Activated naive CD8-positive, alpha-beta T cell treated with anti-CD3 and anti-CD28 coated beads, Interleukin-2, amount 50 U/mL, for 24 hours (primary cell): ENCODE measurements at regions not wholly inside any gene's neighbourhood (a gene's known extent, or its start where the extent isn't known, plus 50 kb on each side); places are given as distances from the start of the nearest gene placed in this dataset.
A peak's percentile ranks its signal among the peaks of the same experiment; 100 is the strongest.

Source experiments
- ATAC-seq: fragments of 150-1000 bp; cut with Tn5 transposase; one replicate; pipeline ENCODE4 v1.10.0; 2021
- DNase-seq: peaks from one replicate; pipeline ENCODE4 v3.0.0; 2021
- H3K27ac Mint-ChIP-seq: one replicate; pipeline ENCODE4 v1.8.0; 2021; ENCODE audit warnings: mild to moderate bottlenecking, mixed read lengths
- H3K27me3 Mint-ChIP-seq: one replicate; pipeline ENCODE4 v1.8.0; 2021; ENCODE audit warnings: mixed read lengths
- H3K36me3 Mint-ChIP-seq: one replicate; pipeline ENCODE4 v1.8.0; 2021; ENCODE audit warnings: low read depth, mixed read lengths
- H3K4me1 Mint-ChIP-seq: one replicate; pipeline ENCODE4 v1.8.0; 2021; ENCODE audit warnings: mixed read lengths
- H3K4me3 Mint-ChIP-seq: one replicate; pipeline ENCODE4 v1.8.0; 2021; ENCODE audit warnings: mild to moderate bottlenecking, moderate library complexity, mixed read lengths
- H3K9me3 Mint-ChIP-seq: one replicate; pipeline ENCODE4 v1.8.0; 2021; ENCODE audit warnings: mixed read lengths

- H3K36me3 Mint-ChIP-seq = no peaks in the 10 kb centered on the region
- H3K4me3 Mint-ChIP-seq = no peak overlapping the region
- H3K4me1 Mint-ChIP-seq = no peaks in the 10 kb centered on the region
- no peak overlapping the region for H3K27ac Mint-ChIP-seq
- DNase-seq (no peak), ATAC-seq (no peak)
- H3K27me3 Mint-ChIP-seq = peaks cover 15% of the 10 kb centered on the region
- no peaks in the 10 kb centered on the region for H3K9me3 Mint-ChIP-seq
Measured at GRCh38 chr17:5773816-5774360, 189.6 kb upstream of the NLRP1 start.

DNA sequence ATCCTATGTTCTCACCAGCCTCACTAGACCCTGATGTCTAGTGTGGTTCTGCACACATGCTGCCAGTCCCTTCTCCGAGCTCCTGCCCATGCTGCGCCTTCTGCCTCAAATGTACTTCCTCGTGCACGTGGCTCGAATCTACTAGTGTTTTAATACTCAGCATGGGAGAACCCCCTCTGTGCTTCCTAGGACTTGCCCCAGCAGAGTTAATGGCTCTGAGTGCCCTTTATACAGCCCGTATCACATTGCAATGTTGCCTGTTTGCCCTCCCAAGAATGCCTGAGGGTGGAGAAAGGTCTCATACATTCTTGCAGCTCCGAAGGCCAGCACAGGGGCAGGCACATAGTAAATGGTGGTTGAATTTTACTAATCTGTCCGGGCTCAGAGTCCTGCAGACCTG, 190.8 kb upstream of the NLRP1 start:
- Mint-ChIP-seq H3K4me1 (no peaks in the 10 kb centered on the region), H3K36me3 (no peaks in the 10 kb centered on the region), H3K27ac (no peak overlapping the region), H3K4me3 (no peak overlapping the region), H3K9me3 (no peaks in the 10 kb centered on the region), H3K27me3 (peaks cover 20% of the 10 kb centered on the region)
- DNase-seq (no peak), ATAC-seq (no peak)

- Mint-ChIP-seq H3K4me1 (no peaks in the 10 kb centered on the region), H3K9me3 (no peaks in the 10 kb centered on the region), H3K36me3 (no peaks in the 10 kb centered on the region), H3K27ac (no peak overlapping the region), H3K27me3 (peaks cover 20% of the 10 kb centered on the region), H3K4me3 (no peak overlapping the region)
- no peak for ATAC-seq
- no peak for DNase-seq
Measured at GRCh38 chr17:5780476-5780875, 196.2 kb upstream of the NLRP1 start.

GRCh38 chr17:5781236-5781927, 197.1 kb upstream of the NLRP1 start:
- no peak for ATAC-seq
- H3K4me1 Mint-ChIP-seq = no peaks in the 10 kb centered on the region
- no peaks in the 10 kb centered on the region for H3K9me3 Mint-ChIP-seq
- H3K4me3 Mint-ChIP-seq = no peak overlapping the region
- H3K27ac Mint-ChIP-seq = no peak overlapping the region
- no peaks in the 10 kb centered on the region for H3K36me3 Mint-ChIP-seq
- no peak for DNase-seq
- H3K27me3 Mint-ChIP-seq = peaks cover 21% of the 10 kb centered on the region

DNA sequence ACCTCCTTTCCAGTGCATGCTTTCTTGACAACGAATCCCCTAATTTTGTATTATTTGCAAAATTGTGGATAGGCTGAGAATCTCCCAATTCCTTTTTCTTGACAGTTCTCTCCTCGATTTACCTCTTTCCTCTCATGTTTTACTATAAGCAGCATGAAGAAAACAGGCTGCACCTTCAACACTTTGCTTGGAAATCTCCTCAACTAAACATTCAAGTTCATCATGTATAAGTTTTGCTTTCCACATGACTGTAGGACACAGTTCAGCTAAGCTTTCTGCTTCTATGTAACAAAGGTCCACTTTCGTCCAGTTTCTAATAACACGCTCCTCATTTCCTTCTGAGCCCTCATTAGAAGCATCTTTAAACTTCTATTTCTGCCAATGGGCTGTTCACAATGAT, 199.0 kb upstream of the NLRP1 start:
- Mint-ChIP-seq H3K36me3 (no peaks in the 10 kb centered on the region), H3K27ac (no peak overlapping the region), H3K4me3 (no peak overlapping the region), H3K9me3 (no peaks in the 10 kb centered on the region), H3K27me3 (peaks cover 22% of the 10 kb centered on the region), H3K4me1 (no peaks in the 10 kb centered on the region)
- no peak for DNase-seq
- no peak for ATAC-seq

DNA sequence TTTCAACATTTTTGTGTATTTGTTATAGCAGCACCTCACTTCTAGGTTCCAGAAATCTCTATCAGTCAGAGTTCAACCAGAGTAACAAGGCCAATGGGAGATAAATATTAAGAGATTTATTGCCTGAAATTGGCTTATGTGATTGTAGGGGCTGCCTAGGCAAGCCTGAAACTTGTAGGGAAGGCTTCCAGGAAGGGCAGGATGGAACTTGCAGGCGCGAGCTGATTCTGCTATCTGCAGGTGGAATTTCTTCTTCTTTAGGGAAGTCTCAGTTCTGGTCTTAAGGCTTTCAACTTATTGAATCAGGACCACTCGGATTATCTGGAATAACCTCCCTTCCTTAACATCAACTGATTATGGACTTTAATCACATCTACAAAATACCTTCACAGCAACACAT, 199.5 kb upstream of the NLRP1 start:
- Mint-ChIP-seq H3K9me3 (no peaks in the 10 kb centered on the region), H3K36me3 (no peaks in the 10 kb centered on the region), H3K4me3 (no peak overlapping the region), H3K27ac (no peak overlapping the region), H3K27me3 (peaks cover 22% of the 10 kb centered on the region), H3K4me1 (no peaks in the 10 kb centered on the region)
- no peak for DNase-seq
- no peak for ATAC-seq

DNA sequence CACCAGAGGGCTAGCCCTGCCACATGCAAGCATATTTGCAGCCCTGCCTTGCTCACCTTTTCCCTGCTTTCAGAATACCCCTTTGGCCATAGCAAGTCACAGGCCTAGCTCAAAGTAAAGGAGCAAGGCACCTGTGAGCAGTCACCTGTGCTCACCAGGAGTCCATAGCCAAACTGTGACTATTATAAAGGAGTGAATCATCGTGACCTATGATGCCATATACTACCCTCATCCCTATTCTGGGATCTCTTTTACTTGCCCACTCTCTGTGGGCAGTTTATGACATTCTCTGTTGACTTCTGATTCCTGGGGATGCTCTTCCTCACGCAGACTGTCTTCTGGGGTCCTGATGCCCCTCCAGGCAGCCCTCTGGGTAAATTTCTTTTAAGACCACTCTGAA, 200.5 kb upstream of the NLRP1 start:
- ATAC-seq (no peak), DNase-seq (no peak)
- Mint-ChIP-seq H3K9me3 (no peaks in the 10 kb centered on the region), H3K36me3 (no peaks in the 10 kb centered on the region), H3K27me3 (peaks cover 23% of the 10 kb centered on the region), H3K4me1 (no peaks in the 10 kb centered on the region), H3K4me3 (no peak overlapping the region), H3K27ac (no peak overlapping the region)

GRCh38 chr17:5785338-5785737, 201.0 kb upstream of the NLRP1 start:
- peaks cover 23% of the 10 kb centered on the region for H3K27me3 Mint-ChIP-seq
- H3K36me3 Mint-ChIP-seq = no peaks in the 10 kb centered on the region
- no peak overlapping the region for H3K4me3 Mint-ChIP-seq
- H3K27ac Mint-ChIP-seq = no peak overlapping the region
- DNase-seq (no peak), ATAC-seq (no peak)
- no peaks in the 10 kb centered on the region for H3K4me1 Mint-ChIP-seq
- no peaks in the 10 kb centered on the region for H3K9me3 Mint-ChIP-seq

- Mint-ChIP-seq H3K4me1 (no peaks in the 10 kb centered on the region), H3K27me3 (peaks cover 22% of the 10 kb centered on the region), H3K9me3 (no peaks in the 10 kb centered on the region), H3K27ac (no peak overlapping the region), H3K4me3 (no peak overlapping the region), H3K36me3 (no peaks in the 10 kb centered on the region)
- ATAC-seq = no peak
- DNase-seq = no peak
Measured at GRCh38 chr17:5785867-5786509, 201.7 kb upstream of the NLRP1 start.

- Mint-ChIP-seq H3K36me3 (no peaks in the 10 kb centered on the region), H3K9me3 (no peaks in the 10 kb centered on the region), H3K4me1 (no peaks in the 10 kb centered on the region), H3K27me3 (peaks cover 27% of the 10 kb centered on the region), H3K27ac (no peak overlapping the region), H3K4me3 (no peak overlapping the region)
- DNase-seq (no peak), ATAC-seq (no peak)
Measured at GRCh38 chr17:5786510-5786875, 202.2 kb upstream of the NLRP1 start.

GRCh38 chr17:5788266-5788900, 204.1 kb upstream of the NLRP1 start:
- peaks cover 32% of the 10 kb centered on the region for H3K27me3 Mint-ChIP-seq
- no peak overlapping the region for H3K4me3 Mint-ChIP-seq
- no peaks in the 10 kb centered on the region for H3K4me1 Mint-ChIP-seq
- H3K27ac Mint-ChIP-seq = no peak overlapping the region
- peaks cover 4% of the 10 kb centered on the region for H3K36me3 Mint-ChIP-seq
- DNase-seq = no peak
- H3K9me3 Mint-ChIP-seq = peaks cover 8% of the 10 kb centered on the region
- ATAC-seq = peak; percentile 33

- DNase-seq (no peak), ATAC-seq (no peak)
- Mint-ChIP-seq H3K4me3 (no peak overlapping the region), H3K27ac (no peak overlapping the region), H3K27me3 (peaks cover 32% of the 10 kb centered on the region), H3K36me3 (peaks cover 4% of the 10 kb centered on the region), H3K9me3 (peaks cover 8% of the 10 kb centered on the region), H3K4me1 (no peaks in the 10 kb centered on the region)
Measured at GRCh38 chr17:5789528-5789927, 205.2 kb upstream of the NLRP1 start.

- peaks cover 4% of the 10 kb centered on the region for H3K36me3 Mint-ChIP-seq
- peaks cover 32% of the 10 kb centered on the region for H3K27me3 Mint-ChIP-seq
Measured at GRCh38 chr17:5793157-5793556, 208.8 kb upstream of the NLRP1 start.

DNA sequence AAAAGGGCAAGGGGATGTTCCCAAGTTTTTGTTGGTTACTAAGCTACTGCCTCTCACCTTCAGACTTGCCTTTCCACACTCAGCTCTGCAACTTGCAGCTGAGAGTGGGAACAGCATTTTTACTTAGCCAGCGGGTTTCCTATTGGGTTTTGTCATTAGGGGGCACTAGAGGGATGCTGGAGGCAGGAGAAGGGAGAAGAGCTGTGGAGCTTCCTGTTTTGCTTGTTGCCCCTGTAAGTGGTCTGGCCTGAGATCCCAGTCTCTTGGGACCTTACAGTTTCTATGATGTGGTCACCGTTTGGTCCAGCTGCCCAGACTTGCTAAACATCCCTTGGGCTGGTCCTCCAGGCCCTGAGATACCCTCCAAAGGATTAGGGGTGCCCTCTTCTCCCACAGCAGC, 209.6 kb upstream of the NLRP1 start:
- Mint-ChIP-seq H3K36me3 (peaks cover 4% of the 10 kb centered on the region), H3K9me3 (peaks cover 8% of the 10 kb centered on the region), H3K4me1 (no peaks in the 10 kb centered on the region), H3K27me3 (peaks cover 36% of the 10 kb centered on the region), H3K27ac (no peak overlapping the region), H3K4me3 (no peak overlapping the region)
- no peak for ATAC-seq
- no peak for DNase-seq

More at GRCh38 chr17:5793157-5793556, 208.8 kb upstream of the NLRP1 start:
- ATAC-seq (no peak), DNase-seq (peak; percentile 5)
- Mint-ChIP-seq H3K27ac (no peak overlapping the region), H3K4me3 (no peak overlapping the region), H3K9me3 (peaks cover 8% of the 10 kb centered on the region), H3K4me1 (no peaks in the 10 kb centered on the region)

DNA sequence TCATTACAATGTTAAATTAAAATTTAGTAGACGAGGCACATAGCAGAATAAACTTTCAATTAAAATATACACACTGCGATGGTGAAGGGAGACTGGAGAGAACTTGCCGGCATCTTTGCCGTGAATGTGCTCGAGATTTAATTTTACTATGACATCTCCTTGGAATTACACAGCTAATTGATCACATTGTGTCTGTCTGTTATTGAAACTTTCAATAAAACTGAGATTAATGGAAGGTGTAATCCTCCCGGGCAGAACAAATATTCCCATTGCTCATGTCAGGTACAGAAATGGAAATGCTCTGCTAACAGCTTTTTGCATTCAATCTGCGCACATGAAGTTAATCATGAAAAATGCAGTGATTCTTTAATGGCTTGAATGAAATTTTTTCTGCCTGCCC, 210.1 kb upstream of the NLRP1 start:
- H3K36me3 Mint-ChIP-seq = peaks cover 4% of the 10 kb centered on the region
- H3K4me3 Mint-ChIP-seq = no peak overlapping the region
- ATAC-seq = no peak
- peaks cover 8% of the 10 kb centered on the region for H3K9me3 Mint-ChIP-seq
- H3K27ac Mint-ChIP-seq = no peak overlapping the region
- H3K4me1 Mint-ChIP-seq = no peaks in the 10 kb centered on the region
- peaks cover 37% of the 10 kb centered on the region for H3K27me3 Mint-ChIP-seq
- DNase-seq = no peak
